ENCODE measurements at regions not wholly inside any gene's neighbourhood (a gene's known extent, or its start where the extent isn't known, plus 50 kb on each side); places are given as distances from the start of the nearest gene placed in this dataset.

GRCh38 chr5:168125445-168126199, 165.8 kb upstream of the WWC1 start:
- TF ChIP-seq CTCF (IDR thresholded peaks at IDR 0.05; ENCODE audit: extremely low read depth, low read depth, low read length), result no peak
- no peaks in the 10 kb centered on the region for H3K9me3 ChIP-seq (ENCODE audit: low read depth, low read length)

GRCh38 chr5:168126606-168127005, 164.8 kb upstream of the WWC1 start:
- Histone ChIP-seq H3K4me3 (ENCODE audit: insufficient read depth, low read length) (no peak overlapping the region), H3K9me3 (ENCODE audit: low read depth, low read length) (no peaks in the 10 kb centered on the region), H3K27ac (ENCODE audit: low read depth, low read length) (no peak overlapping the region), H3K4me2 (ENCODE audit: insufficient read depth, low read length) (no peak overlapping the region), H3K36me3 (ENCODE audit: insufficient read depth, low read length) (no peaks in the 10 kb centered on the region), H4K20me1 (ENCODE audit: insufficient read depth, low read length) (no peaks in the 10 kb centered on the region), H2AFZ (ENCODE audit: low read length) (no peak overlapping the region), H3K79me2 (ENCODE audit: insufficient read depth, low read length) (no peaks in the 10 kb centered on the region), H3K4me1 (ENCODE audit: insufficient read depth, low read length) (no peaks in the 10 kb centered on the region), H3K27me3 (ENCODE audit: insufficient read depth, low read length) (no peaks in the 10 kb centered on the region)
- TF ChIP-seq CTCF (IDR thresholded peaks at IDR 0.05; ENCODE audit: extremely low read depth, low read depth, low read length), result no peak
- no peak for DNase-seq (ENCODE audit: insufficient read length, low spot score, missing footprints)

More at GRCh38 chr5:168125445-168126199, 165.8 kb upstream of the WWC1 start:
- no peak overlapping the region for H3K27ac ChIP-seq (ENCODE audit: low read depth, low read length)
- DNase-seq (ENCODE audit: insufficient read length, low spot score, missing footprints), result no peak
- H3K4me1 ChIP-seq (ENCODE audit: insufficient read depth, low read length), result no peaks in the 10 kb centered on the region
- H3K27me3 ChIP-seq (ENCODE audit: insufficient read depth, low read length), result no peaks in the 10 kb centered on the region
- no peak overlapping the region for H3K4me3 ChIP-seq (ENCODE audit: insufficient read depth, low read length)
- H3K4me2 ChIP-seq (ENCODE audit: insufficient read depth, low read length), result no peak overlapping the region
- H4K20me1 ChIP-seq (ENCODE audit: insufficient read depth, low read length), result no peaks in the 10 kb centered on the region
- H3K36me3 ChIP-seq (ENCODE audit: insufficient read depth, low read length), result no peaks in the 10 kb centered on the region
- H2AFZ ChIP-seq (ENCODE audit: low read length), result no peak overlapping the region
- H3K79me2 ChIP-seq (ENCODE audit: insufficient read depth, low read length), result no peaks in the 10 kb centered on the region

- Histone ChIP-seq H3K79me2 (ENCODE audit: insufficient read depth, low read length) (no peaks in the 10 kb centered on the region), H3K4me1 (ENCODE audit: insufficient read depth, low read length) (no peaks in the 10 kb centered on the region), H3K4me2 (ENCODE audit: insufficient read depth, low read length) (no peak overlapping the region), H3K9me3 (ENCODE audit: low read depth, low read length) (no peaks in the 10 kb centered on the region), H3K27me3 (ENCODE audit: insufficient read depth, low read length) (no peaks in the 10 kb centered on the region), H4K20me1 (ENCODE audit: insufficient read depth, low read length) (no peaks in the 10 kb centered on the region), H2AFZ (ENCODE audit: low read length) (no peak overlapping the region), H3K36me3 (ENCODE audit: insufficient read depth, low read length) (no peaks in the 10 kb centered on the region), H3K4me3 (ENCODE audit: insufficient read depth, low read length) (no peak overlapping the region), H3K27ac (ENCODE audit: low read depth, low read length) (no peak overlapping the region)
- DNase-seq (ENCODE audit: insufficient read length, low spot score, missing footprints), result no peak
- no peak for TF ChIP-seq CTCF (IDR thresholded peaks at IDR 0.05; ENCODE audit: extremely low read depth, low read depth, low read length)
These were observed 163.3 kb upstream of the WWC1 start for GRCh38 chr5:168128111-168128510.

- no peaks in the 10 kb centered on the region for H3K79me2 ChIP-seq (ENCODE audit: insufficient read depth, low read length)
- H3K4me2 ChIP-seq (ENCODE audit: insufficient read depth, low read length), result no peak overlapping the region
- TF ChIP-seq CTCF (IDR thresholded peaks at IDR 0.05; ENCODE audit: extremely low read depth, low read depth, low read length), result no peak
- no peaks in the 10 kb centered on the region for H4K20me1 ChIP-seq (ENCODE audit: insufficient read depth, low read length)
- no peaks in the 10 kb centered on the region for H3K9me3 ChIP-seq (ENCODE audit: low read depth, low read length)
- no peaks in the 10 kb centered on the region for H3K27me3 ChIP-seq (ENCODE audit: insufficient read depth, low read length)
- no peak overlapping the region for H3K4me3 ChIP-seq (ENCODE audit: insufficient read depth, low read length)
- H3K27ac ChIP-seq (ENCODE audit: low read depth, low read length), result no peak overlapping the region
- H3K4me1 ChIP-seq (ENCODE audit: insufficient read depth, low read length), result no peaks in the 10 kb centered on the region
- no peak for DNase-seq (ENCODE audit: insufficient read length, low spot score, missing footprints)
- no peaks in the 10 kb centered on the region for H3K36me3 ChIP-seq (ENCODE audit: insufficient read depth, low read length)
- H2AFZ ChIP-seq (ENCODE audit: low read length), result no peak overlapping the region
These were observed 162.9 kb upstream of the WWC1 start for GRCh38 chr5:168128557-168128956.
